HG03025 (cell line): ENCODE measurements at regions not wholly inside any gene's neighbourhood (a gene's known extent, or its start where the extent isn't known, plus 50 kb on each side); places are given as distances from the start of the nearest gene placed in this dataset.
"Not testable (repeated sequence)": the region's sequence is repeated elsewhere in the genome, so short reads cannot be mapped to it uniquely, and the experiment has no call there.

Source experiments
- ATAC-seq: cut with Tn5 transposase; IDR thresholded peaks from one replicate; pipeline ENCODE4 v1.9.1; 2021; ENCODE audit warnings: mild to moderate bottlenecking, moderate library complexity; ENCODE audit not compliant: unreplicated experiment, low FRiP score

- ATAC-seq = no peak
These were observed 136.7 kb upstream of the ETV3 start for GRCh38 chr1:157274698-157275534.

GRCh38 chr1:157272729-157273524, 134.7 kb upstream of the ETV3 start:
- ATAC-seq = no peak

- ATAC-seq = no peak
These were observed 134.1 kb upstream of the ETV3 start for GRCh38 chr1:157272264-157272663.

- no peak for ATAC-seq
These were observed 132.6 kb upstream of the ETV3 start for GRCh38 chr1:157270705-157271274.

GRCh38 chr1:157269656-157270375, 131.6 kb upstream of the ETV3 start:
- no peak for ATAC-seq

- ATAC-seq = no peak
These were observed 124.7 kb upstream of the ETV3 start for GRCh38 chr1:157262891-157263290.

GRCh38 chr1:157262422-157262821, 124.2 kb upstream of the ETV3 start:
- no peak for ATAC-seq

GRCh38 chr1:157255891-157256290, 117.7 kb upstream of the ETV3 start:
- ATAC-seq = not testable (repeated sequence)

GRCh38 chr1:157254183-157254582, 116.0 kb upstream of the ETV3 start:
- ATAC-seq = not testable (repeated sequence)

- no peak for ATAC-seq
These were observed 114.3 kb upstream of the ETV3 start for GRCh38 chr1:157252473-157252872.

- ATAC-seq = no peak
These were observed 111.5 kb upstream of the ETV3 start for GRCh38 chr1:157249739-157250138.

GRCh38 chr1:157249326-157249725, 111.1 kb upstream of the ETV3 start:
- no peak for ATAC-seq

GRCh38 chr1:157247764-157248049, 109.5 kb upstream of the ETV3 start:
- ATAC-seq = not testable (repeated sequence)

GRCh38 chr1:157247005-157247763, 109.0 kb upstream of the ETV3 start:
- ATAC-seq = no peak

- ATAC-seq = no peak
These were observed 107.6 kb upstream of the ETV3 start for GRCh38 chr1:157245823-157246222.

GRCh38 chr1:157241185-157241538, 103.0 kb upstream of the ETV3 start:
- ATAC-seq = no peak

- no peak for ATAC-seq
These were observed 102.4 kb upstream of the ETV3 start for GRCh38 chr1:157240495-157241184.

- ATAC-seq = no peak
These were observed 101.7 kb upstream of the ETV3 start for GRCh38 chr1:157239936-157240335.

GRCh38 chr1:157238585-157238984, 100.4 kb upstream of the ETV3 start:
- ATAC-seq = no peak

GRCh38 chr1:157237981-157238380, 99.8 kb upstream of the ETV3 start:
- ATAC-seq = no peak
